Stimulated activated CD4-positive, alpha-beta T cell treated with anti-CD3 and anti-CD28 coated beads, Interleukin-15, amount 100 ng/mL, for 24 hours (primary cell): ENCODE measurements at regions not wholly inside any gene's neighbourhood (a gene's known extent, or its start where the extent isn't known, plus 50 kb on each side); places are given as distances from the start of the nearest gene placed in this dataset.
A peak's percentile ranks its signal among the peaks of the same experiment; 100 is the strongest.

ENCODE experiments used
- DNase-seq: peaks from one replicate; pipeline ENCODE4 v3.0.0-alpha.2; 2020

DNA sequence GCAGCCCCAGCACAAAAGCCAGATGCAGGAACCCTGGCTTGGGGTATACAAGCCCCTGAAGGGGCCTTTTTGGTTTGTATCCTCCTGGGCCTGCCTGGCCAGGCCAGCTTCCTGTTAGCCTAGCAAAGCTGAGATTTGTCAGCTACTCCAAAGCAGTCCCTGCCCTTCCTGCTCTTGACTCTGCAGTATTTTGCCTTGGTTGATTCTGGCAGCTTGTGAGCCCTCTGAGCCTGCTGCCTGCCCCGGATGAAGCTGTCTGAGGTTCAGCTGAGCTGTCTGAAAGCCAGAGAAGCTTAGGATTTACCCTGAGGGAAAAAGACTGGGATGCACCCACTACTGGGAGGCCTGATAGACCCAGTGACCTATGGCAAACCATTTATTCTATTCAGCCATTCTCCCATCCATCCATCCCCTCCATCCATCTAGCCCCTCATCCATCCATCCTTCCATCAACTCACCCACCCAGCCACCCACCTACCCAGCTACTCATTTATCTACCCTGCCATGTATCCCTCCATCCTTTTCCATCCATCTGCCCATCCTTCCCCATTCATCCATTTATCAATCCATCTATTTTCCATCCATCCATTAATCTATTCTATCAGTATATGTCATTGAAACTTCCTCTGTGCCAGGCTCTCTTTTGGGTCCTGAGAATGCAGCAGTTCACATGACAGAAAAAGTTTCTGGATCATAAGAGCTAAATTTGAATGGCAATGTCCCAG, 307.5 kb downstream of the DHX35 start:
- DNase-seq, result no peak

- DNase-seq, result peak; percentile 67
Measured at GRCh38 chr20:39268981-39269461, 306.9 kb downstream of the DHX35 start.

GRCh38 chr20:39268491-39268951, 306.4 kb downstream of the DHX35 start:
- no peak for DNase-seq

DNA sequence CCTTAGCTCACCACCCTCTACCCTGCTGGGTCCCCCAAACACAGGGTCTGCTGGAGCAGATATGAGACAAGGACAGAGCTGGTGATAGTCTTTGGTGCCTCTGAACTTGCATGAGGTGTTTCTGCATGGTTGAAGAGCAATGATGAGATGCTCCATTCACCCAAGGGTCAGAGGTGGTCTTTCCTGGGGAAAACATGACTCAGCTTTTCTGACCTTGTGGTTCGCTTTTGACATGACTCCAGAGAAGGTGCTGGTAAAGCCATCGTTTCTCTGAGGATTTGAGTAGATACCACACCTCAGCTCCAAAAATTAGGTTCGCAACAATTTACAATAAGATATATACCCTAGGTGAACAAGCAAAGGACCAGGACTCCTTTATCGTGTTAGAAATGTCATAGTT, 304.8 kb downstream of the DHX35 start:
- DNase-seq, result no peak

DNA sequence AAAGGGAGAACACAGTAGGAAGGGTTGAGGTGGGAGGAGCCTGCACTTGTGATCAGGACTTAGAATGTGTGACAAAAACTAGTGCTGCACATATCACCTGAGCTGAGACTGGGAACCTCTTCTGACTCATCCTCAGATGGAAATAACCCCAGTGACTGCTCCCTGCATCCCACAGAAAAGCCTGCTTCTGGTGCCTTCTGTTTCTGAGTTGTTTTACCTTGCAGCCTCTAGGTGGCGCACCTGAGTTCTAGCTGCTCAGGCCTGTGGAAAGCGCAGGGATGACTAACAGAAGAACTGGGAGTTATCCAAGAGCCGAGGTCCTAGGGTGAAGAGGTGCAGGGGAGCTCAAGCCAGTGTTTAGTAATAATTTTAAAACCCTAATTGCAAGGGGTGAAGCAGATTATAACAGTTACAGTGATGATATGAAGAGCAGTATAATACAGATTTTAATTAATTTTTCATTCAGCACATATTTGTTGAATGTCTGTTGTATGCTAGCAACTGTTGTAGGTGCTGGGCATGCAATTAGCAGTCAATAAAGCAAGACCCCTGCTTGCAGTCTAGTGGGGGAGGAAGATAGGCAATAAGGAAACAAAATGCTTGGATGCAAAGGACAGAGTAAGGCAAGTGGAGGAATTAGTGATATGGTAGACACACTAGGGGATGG, 302.5 kb downstream of the DHX35 start:
- DNase-seq, result peak; percentile 63

- no peak for DNase-seq
Measured at GRCh38 chr20:39263076-39263475, 300.9 kb downstream of the DHX35 start.

GRCh38 chr20:39259808-39260207, 297.7 kb downstream of the DHX35 start:
- DNase-seq, result no peak

DNA sequence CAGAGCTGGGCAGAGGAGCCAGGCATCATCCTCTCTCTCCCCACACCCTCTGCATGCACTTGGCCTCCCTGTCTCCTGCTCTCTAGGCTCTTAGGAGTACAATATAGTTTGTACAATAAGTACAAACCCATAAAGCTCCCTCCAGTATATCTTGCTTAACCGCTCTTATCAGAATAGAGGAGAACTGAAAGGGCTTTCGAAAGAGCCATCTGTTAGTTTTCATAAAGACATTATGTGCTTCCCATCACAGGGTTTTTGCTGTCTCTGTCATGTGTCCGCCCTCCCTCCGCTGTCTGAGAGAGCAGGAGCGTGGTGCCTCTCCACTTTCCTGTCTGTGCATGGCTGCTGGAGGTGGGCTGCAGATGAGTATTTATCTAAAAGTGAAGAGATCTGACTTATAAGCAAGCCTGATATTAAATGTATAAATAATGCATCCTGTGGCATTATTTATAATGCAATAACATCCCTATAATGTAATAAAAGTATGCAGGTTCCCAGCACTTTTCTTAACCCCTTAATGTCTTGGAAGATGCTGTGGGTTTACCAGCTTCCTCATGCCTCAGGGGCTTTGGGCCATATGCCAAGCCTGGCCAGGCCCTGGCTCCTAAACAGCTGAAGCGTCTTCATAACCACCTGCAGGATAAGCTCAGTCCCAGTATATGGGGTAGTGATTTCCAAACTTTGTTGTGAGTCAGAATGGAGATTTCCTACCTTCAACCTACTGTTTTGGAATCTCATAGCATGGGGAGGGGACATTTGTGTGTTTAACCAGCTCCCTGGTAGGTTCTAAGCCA, 297.1 kb downstream of the DHX35 start:
- no peak for DNase-seq

DNA sequence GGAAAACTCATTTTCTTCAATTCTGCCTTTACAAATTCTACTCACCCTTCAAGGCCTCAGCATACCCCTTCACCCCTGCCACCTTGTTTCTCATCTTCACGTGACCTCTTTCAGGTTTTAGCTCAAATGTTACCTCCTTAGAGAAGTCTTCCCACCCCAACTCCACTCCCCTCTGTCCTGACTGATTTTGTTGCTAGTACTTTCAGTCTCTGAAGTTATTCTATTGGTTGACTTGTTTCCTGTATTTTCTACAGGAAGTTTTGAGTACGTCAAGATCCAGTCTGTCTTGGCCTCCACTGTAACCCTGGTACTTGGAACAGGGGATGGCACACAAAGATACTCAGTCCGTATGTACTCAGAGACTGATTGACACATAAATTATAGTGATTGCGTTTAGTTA, 296.1 kb downstream of the DHX35 start:
- no peak for DNase-seq

- DNase-seq, result no peak
Measured at GRCh38 chr20:39253051-39253755, 291.1 kb downstream of the DHX35 start.

DNA sequence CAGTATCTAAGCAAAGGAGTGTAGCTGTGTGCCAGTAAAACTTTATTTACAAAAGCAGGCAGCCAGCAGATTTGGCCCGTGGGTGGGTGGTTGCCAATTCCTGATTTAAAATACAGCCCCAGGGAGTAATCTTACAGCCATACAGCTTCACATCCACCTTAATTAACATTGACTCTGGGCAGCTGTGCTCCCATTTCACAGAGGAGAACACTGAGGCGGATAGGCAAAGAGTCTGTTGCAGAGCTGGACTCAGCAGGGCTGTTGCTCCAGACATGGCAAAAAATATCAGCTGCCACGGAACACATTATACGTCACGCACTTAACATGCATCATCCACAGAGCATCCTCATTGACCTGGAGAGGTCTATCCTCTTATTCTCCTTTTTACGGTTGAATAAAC, 289.9 kb downstream of the DHX35 start:
- no peak for DNase-seq

DNA sequence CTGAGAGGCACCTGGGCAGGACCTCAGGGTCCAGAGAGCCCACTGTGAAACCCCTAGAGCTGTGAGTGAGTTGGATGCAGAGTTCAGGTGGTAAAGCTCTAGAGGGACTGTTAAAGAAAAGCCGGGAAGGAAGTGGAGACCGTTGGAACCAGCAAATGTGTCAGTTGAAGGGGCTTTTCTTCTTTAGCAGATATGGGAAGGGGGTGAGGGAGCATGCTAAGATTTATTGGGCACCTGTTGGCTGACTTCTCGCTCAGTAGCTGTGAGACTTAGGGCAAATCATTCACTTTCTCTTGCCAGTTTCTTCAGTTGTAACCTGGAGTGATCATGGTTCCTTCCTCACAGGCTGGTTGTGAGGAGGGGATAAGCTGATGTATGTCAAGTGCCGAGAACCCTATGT, 287.7 kb downstream of the DHX35 start:
- no peak for DNase-seq

DNA sequence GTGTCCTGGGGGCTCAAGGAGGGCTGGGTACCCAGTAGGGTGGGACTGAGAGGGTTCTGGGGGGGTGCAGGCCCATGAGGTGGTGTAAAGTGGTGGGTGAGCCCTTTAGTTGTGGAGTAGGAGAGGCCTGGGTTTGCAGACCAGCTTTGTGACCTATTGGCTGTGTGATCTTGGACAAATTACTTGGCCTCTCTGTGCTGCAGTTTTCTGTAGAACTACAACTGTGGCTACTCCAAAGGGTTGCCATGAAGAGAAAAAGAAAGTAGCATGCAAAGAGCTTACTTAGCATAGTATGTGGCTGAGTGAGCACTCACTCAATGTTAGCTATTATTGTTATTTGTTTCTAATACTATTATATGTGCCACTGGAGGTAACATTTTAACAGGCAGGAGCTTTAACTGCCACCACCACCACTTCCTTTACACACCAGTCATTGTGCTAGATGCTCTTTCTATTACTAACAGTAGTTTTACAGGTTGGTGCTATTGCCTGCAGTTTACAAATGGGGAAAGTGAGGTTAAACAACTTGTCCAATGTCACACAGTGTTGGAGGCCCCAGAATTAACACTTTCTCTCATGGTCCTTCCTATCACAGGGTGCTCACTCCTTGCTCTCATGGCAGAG, 286.8 kb downstream of the DHX35 start:
- DNase-seq, result no peak

DNA sequence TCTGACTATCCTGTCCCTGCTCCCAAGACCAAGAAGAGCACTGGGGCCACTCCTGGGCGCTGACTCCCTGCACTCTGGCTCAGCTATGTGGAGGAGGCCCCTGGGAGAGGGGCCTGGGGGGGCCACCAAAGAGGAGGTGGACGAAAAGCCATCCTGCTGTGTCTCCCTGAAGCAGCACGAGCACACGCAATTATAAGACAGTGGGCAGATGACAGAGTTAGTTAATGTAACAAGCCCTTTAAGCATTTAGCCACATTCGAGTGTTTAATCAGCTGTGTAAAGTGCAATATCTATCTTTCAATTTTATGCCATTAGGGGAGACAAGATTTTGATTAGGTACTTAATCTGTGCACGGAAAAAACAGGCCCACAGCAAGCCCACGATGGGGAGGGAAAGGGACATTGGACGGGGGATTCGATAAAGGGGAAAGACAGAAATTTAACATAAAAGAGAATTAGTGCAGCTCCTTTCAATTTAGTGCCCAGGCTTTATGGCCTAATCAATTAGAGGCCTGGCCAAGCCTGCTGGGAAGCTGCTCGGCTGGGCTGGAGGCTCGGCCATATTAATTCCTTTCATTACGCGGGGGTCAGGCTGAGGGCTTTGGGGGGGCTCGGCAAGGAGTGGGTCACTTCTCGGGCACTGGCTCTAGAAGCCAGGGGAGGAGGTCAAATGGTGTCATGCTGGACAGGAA, 286.2 kb downstream of the DHX35 start:
- DNase-seq, result no peak

DNA sequence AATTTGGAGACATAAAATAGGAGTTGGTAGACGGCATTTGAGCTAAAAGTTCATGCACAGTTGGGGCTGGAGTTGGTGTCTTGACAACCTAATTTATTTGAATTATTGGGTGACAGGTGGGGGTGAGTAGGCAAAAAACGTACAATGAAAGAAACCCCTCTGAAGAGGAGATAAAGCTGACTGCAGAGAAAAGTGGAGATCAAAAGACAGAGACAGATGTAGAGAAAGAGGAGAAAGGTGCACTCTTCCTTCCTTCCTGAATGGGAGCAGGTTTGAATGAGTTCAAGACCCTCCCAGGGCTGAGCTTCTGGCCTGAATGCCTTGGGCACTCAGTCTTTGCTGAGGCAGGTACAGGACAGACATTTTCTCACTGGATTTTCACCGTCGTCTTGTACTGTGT, 284.3 kb downstream of the DHX35 start:
- DNase-seq, result no peak

DNA sequence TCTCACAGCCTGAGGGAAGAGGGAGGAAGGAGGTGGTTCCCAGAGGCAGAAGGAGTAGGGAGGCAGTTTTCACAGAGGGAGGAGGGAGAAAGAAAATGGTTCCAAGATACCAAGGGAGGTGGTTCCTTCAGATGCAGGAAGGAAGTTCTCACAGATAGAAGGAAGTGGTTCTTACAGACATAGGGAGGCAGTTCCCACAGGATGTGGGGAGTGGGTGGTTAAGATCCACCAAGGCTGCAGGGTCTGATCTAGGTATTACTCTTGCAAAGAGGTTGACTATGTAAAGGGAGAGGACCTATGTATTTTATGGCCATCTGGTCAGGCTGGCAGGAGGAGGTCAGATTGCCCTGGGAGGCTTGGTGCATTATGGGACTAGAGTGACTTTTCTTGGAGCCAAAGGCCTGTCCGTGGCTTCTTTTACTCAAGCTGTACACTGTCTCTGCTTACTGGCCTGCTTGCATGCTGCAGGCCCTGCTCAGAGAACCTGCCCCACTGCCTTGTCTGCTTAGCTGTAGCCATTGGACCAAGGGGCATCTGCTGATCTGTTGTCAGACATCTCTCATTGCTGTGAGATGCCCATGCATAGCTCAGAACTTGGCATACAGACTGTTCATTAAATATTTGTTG, 283.7 kb downstream of the DHX35 start:
- DNase-seq, result no peak

DNA sequence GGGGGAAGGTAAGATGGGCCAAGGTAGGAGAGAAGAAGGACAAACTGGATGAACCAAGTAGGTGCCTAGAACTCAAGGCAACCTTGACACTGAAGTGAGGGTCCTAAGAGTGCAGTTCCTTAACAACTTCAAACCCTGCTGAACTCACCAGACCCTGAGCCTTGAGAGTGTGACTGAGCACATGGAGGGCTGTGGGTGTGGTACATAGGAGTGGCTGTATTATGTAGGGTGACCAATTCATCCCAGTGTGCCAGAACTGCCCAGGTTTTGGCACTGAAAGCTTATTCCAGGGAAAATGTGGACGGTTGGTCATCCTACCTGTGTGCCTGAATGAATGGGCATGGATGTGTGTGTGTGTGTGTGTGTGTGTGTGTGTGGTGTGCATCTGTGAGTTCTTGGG, 281.8 kb downstream of the DHX35 start:
- no peak for DNase-seq

DNA sequence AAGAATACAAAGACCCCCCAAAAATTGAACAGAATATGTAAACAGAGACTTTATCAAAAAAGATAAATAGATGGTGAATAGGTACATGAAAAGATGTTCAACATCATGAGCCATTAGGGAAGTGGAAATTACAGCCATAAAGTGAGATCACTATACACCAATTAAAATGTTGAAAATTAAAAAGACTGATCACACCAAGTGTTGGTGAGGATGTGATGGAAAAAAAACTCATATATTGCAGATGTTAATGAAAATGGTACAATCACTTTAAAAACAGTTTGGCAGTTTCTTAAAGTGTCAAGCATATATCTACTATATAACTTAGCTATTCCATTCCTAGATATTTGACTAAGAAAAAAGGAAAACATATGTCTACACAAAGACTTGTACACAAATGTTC, 280.5 kb downstream of the DHX35 start:
- DNase-seq, result no peak

DNA sequence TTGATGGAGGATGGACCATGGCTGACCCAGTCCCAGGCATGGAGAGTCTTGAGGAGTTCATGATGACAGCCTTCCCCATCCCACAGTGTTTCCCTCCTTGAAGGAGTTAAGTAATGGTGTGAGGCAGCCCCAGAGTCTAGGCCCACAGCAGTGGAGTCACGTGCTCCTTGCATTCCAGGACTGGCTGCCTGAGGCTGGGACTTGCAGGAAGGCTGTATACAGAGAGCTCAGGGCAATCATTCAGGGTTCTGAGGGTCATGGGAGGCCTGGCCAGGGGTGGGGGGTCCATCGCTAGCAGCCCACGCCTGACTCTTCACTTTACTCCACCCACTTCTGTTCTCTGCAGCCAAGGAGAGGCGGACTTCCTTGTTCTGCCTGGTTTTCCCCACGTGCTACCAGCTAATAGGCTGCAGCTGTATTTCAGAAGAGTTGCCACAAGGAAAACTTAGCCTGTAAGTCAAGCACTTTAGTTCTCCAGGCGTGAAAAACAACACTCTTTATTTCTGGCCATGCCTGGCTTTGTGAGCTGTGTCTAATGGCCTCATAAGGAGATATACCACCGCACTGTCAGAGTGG, 272.5 kb downstream of the DHX35 start:
- no peak for DNase-seq

DNA sequence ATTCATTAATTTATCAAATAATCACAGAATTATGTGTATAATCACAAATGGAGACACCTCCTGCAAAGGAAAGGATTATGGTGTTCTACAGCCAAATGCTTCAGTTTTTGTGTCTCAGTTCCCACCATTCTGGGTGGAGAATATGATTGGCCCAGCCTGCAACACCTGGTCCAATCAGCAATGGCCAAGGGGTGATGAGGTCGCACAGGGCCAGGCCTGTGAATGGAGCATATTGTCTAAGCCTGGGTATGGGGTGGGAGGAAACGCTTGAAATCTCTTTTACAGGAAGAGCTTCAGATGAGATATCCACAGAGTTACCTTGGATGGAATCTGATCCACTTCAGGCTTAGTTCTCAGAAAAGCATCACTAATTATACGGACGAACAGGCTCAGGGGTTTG, 271.6 kb downstream of the DHX35 start:
- DNase-seq, result no peak

GRCh38 chr20:39227416-39227815, 265.3 kb downstream of the DHX35 start:
- DNase-seq, result no peak
